ENCODE measurements at regions not wholly inside any gene's neighbourhood (a gene's known extent, or its start where the extent isn't known, plus 50 kb on each side); places are given as distances from the start of the nearest gene placed in this dataset.

DNA sequence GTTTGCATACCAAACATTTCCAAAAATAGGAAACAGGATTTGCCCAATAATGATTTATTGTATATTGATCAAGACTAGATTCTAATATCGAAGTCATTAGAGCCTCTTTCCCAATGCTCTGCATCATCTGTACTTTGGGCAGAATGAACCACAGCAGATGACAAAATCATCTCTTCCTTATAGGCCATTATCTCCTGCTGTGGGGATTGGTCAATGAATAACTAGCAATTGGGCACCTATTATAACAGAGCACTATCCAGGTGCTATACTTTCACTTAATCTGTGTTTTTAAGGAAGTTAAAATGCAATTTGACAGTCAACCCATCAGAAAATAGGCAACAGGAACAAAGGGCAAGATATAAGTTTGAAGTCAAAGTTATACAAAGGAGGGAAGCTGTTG is 290.3 kb downstream of the AHR start:
- no peak for TF ChIP-seq MAX (IDR thresholded peaks at IDR 0.05; ENCODE audit: low read depth, low read length)
- no peak for DNase-seq (ENCODE audit: low read depth)

GRCh38 chr7:17589671-17590070 is 291.2 kb downstream of the AHR start:
- no peak for DNase-seq (ENCODE audit: low read depth)
- TF ChIP-seq POLR2A (IDR thresholded peaks at IDR 0.05; ENCODE audit: extremely low read depth, insufficient read length), result no peak
- TF ChIP-seq MAX (IDR thresholded peaks at IDR 0.05; ENCODE audit: low read depth, low read length), result no peak
- TF ChIP-seq MYC (IDR thresholded peaks at IDR 0.05; ENCODE audit: low read depth, low read length), result no peak
- no peak for TF ChIP-seq CTCF (IDR thresholded peaks at IDR 0.05; ENCODE audit: low read depth, low read length)
- H3K4me3 ChIP-seq (ENCODE audit: low read depth, low read length), result no peak overlapping the region

More for the DNA sequence above, 290.3 kb downstream of the AHR start:
- H3K4me3 ChIP-seq (ENCODE audit: low read depth, low read length), result no peak overlapping the region

- no peak overlapping the region for H3K4me3 ChIP-seq (ENCODE audit: low read depth, low read length)
- no peak for TF ChIP-seq MAX (IDR thresholded peaks at IDR 0.05; ENCODE audit: low read depth, low read length)
- no peak for TF ChIP-seq MYC (IDR thresholded peaks at IDR 0.05; ENCODE audit: low read depth, low read length)
- TF ChIP-seq CTCF (IDR thresholded peaks at IDR 0.05; ENCODE audit: low read depth, low read length), result no peak
- TF ChIP-seq POLR2A (IDR thresholded peaks at IDR 0.05; ENCODE audit: extremely low read depth, insufficient read length), result no peak
- no peak for DNase-seq (ENCODE audit: low read depth)
Observed at GRCh38 chr7:17590221-17590620, 291.8 kb downstream of the AHR start.

GRCh38 chr7:17593819-17594419 is 295.5 kb downstream of the AHR start:
- H3K4me3 ChIP-seq (ENCODE audit: low read depth, low read length), result no peak overlapping the region
- no peak for DNase-seq (ENCODE audit: low read depth)
- TF ChIP-seq POLR2A (IDR thresholded peaks at IDR 0.05; ENCODE audit: extremely low read depth, insufficient read length) (no peak), MAX (IDR thresholded peaks at IDR 0.05; ENCODE audit: low read depth, low read length) (no peak), MYC (IDR thresholded peaks at IDR 0.05; ENCODE audit: low read depth, low read length) (no peak)

GRCh38 chr7:17595546-17595945 is 297.1 kb downstream of the AHR start:
- TF ChIP-seq MAX (IDR thresholded peaks at IDR 0.05; ENCODE audit: low read depth, low read length) (no peak), CTCF (IDR thresholded peaks at IDR 0.05; ENCODE audit: low read depth, low read length) (no peak), POLR2A (IDR thresholded peaks at IDR 0.05; ENCODE audit: extremely low read depth, insufficient read length) (no peak), MYC (IDR thresholded peaks at IDR 0.05; ENCODE audit: low read depth, low read length) (no peak)
- no peak for DNase-seq (ENCODE audit: low read depth)

GRCh38 chr7:17598305-17598704 is 299.9 kb downstream of the AHR start:
- no peak for DNase-seq (ENCODE audit: low read depth)
- TF ChIP-seq MAX (IDR thresholded peaks at IDR 0.05; ENCODE audit: low read depth, low read length) (no peak), POLR2A (IDR thresholded peaks at IDR 0.05; ENCODE audit: extremely low read depth, insufficient read length) (no peak), CTCF (IDR thresholded peaks at IDR 0.05; ENCODE audit: low read depth, low read length) (no peak), MYC (IDR thresholded peaks at IDR 0.05; ENCODE audit: low read depth, low read length) (no peak)
- H3K4me3 ChIP-seq (ENCODE audit: low read depth, low read length), result no peak overlapping the region

More at GRCh38 chr7:17595546-17595945, 297.1 kb downstream of the AHR start:
- no peak overlapping the region for H3K4me3 ChIP-seq (ENCODE audit: low read depth, low read length)

All from NB4 (cell line).